A673 (cell line): ENCODE measurements at regions not wholly inside any gene's neighbourhood (a gene's known extent, or its start where the extent isn't known, plus 50 kb on each side); places are given as distances from the start of the nearest gene placed in this dataset.
"Not testable (repeated sequence)": the region's sequence is repeated elsewhere in the genome, so short reads cannot be mapped to it uniquely, and the experiment has no call there.

ENCODE experiments used
- BruUV-seq: library from RNA; stranded (reverse); fragments of 400-500 nt; replicated peaks from 2 replicates; lab custom pipeline; 2021; lab: Mats Ljungman, UMichigan
- CTCF ChIA-PET: fragments of 300-600 bp; sonication (Branson Sonifier 250); formaldehyde crosslinking; loops from one replicate; lab custom pipeline; 2022; ENCODE audit warnings: antibody characterized with exemption; lab: Charles Lee
- POLR2A ChIA-PET: fragments of 300-600 bp; sonication (Branson Sonifier 250); formaldehyde crosslinking; loops from one replicate; lab custom pipeline; 2022; ENCODE audit warnings: antibody characterized with exemption; ENCODE audit not compliant: low non-redundant PET; lab: Charles Lee
- DNase-seq: peaks from one replicate; pipeline ENCODE4 v3.0.0-alpha.2; 2015; ENCODE audit warnings: low spot score
- H3K27ac ChIP-seq: fragments of 200-600 bp; sonication (generic); 2 replicates; pipeline ENCODE4 v1.5.1; 2016; ENCODE audit warnings: mixed run types, low read depth, mild to moderate bottlenecking, mixed read lengths, antibody characterized with exemption, low read length; ENCODE audit not compliant: poor library complexity, severe bottlenecking
- H3K27me3 ChIP-seq: fragments of 200-600 bp; sonication (generic); replicated peaks from 2 replicates; pipeline ENCODE4 v1.6.1; 2017; ENCODE audit warnings: mixed run types, low read depth, mild to moderate bottlenecking, mixed read lengths, antibody characterized with exemption, low read length; ENCODE audit not compliant: insufficient read depth, poor library complexity
- H3K36me3 ChIP-seq: fragments of 200-600 bp; sonication (generic); 2 replicates; pipeline ENCODE4 v1.6.1; 2016; ENCODE audit warnings: mixed run types, mild to moderate bottlenecking, mixed read lengths, antibody characterized with exemption, low read length; ENCODE audit not compliant: insufficient read depth, poor library complexity, severe bottlenecking
- H3K4me1 ChIP-seq: fragments of 200-600 bp; sonication (generic); 2 replicates; pipeline ENCODE4 v1.6.1; 2017; ENCODE audit warnings: mixed run types, mild to moderate bottlenecking, mixed read lengths, antibody characterized with exemption, low read length; ENCODE audit not compliant: insufficient read depth, poor library complexity, severe bottlenecking
- H3K4me3 ChIP-seq: fragments of 200-600 bp; sonication (generic); 2 replicates; pipeline ENCODE4 v1.5.1; 2016; ENCODE audit warnings: low read depth, mixed run types, mild to moderate bottlenecking, mixed read lengths, low read length; ENCODE audit not compliant: poor library complexity, severe bottlenecking
- H3K9me3 ChIP-seq: fragments of 200-600 bp; sonication (generic); 2 replicates; pipeline ENCODE4 v1.6.1; 2016; ENCODE audit warnings: mixed run types, low read depth, mild to moderate bottlenecking, mixed read lengths, antibody characterized with exemption, low read length; ENCODE audit not compliant: poor library complexity, severe bottlenecking
- EZH2 ChIP-seq: fragments of 200-600 bp; sonication (generic); IDR thresholded peaks from 2 replicates; pipeline ENCODE4 v1.6.1; 2017; ENCODE audit warnings: borderline replicate concordance, low read depth, mild to moderate bottlenecking, mixed read lengths, antibody characterized with exemption, low read length; ENCODE audit not compliant: poor library complexity, severe bottlenecking
- intact Hi-C: fragments of 100-400 bp; cut with micrococcal nuclease; formaldehyde crosslinking; loops from one replicate; pipeline ENCODE4 v1.10.0; 2022; ENCODE audit not compliant: unreplicated experiment
- TF ChIP-seq, protein P1 (sequence below): fragments of 300-800, 200-600 bp; sonication (generic); conservative IDR thresholded peaks from 2 replicates; pipeline ENCODE4 v1.5.1; 2017; ENCODE audit warnings: low read depth, mild to moderate bottlenecking, antibody characterized with exemption, low read length, moderate library complexity, mixed read lengths

DNA sequence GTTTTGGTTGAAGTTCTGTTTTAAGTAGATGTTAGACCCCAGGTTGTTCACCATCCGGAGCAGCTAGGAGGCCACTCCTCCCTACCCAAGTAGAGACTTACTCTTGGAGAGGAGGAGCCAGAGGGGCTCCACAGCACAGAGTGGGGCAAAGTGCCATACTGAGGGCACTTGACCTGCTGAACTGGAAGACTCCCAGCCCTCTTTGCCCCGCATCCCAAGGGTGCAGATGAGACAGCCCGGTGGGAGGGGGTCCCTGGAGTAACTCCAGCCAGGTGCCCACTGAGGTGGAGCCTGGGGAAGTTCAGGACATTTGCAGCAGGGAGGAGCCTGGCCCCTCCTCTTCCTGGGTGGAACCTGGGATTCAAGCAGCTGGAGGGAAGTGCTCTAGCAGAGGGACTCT lies 102.1 kb upstream of the GPR6 start:
- DNase-seq = no peak
- H3K27ac ChIP-seq = no peak overlapping the region
- BruUV-seq = no TSS peak
- H3K27me3 ChIP-seq = no peaks in the 10 kb centered on the region
- intact Hi-C loops = no loop called here
- H3K4me1 ChIP-seq = no peaks in the 10 kb centered on the region
- no peak for TF ChIP-seq EZH2
- TF ChIP-seq, protein P1, sequence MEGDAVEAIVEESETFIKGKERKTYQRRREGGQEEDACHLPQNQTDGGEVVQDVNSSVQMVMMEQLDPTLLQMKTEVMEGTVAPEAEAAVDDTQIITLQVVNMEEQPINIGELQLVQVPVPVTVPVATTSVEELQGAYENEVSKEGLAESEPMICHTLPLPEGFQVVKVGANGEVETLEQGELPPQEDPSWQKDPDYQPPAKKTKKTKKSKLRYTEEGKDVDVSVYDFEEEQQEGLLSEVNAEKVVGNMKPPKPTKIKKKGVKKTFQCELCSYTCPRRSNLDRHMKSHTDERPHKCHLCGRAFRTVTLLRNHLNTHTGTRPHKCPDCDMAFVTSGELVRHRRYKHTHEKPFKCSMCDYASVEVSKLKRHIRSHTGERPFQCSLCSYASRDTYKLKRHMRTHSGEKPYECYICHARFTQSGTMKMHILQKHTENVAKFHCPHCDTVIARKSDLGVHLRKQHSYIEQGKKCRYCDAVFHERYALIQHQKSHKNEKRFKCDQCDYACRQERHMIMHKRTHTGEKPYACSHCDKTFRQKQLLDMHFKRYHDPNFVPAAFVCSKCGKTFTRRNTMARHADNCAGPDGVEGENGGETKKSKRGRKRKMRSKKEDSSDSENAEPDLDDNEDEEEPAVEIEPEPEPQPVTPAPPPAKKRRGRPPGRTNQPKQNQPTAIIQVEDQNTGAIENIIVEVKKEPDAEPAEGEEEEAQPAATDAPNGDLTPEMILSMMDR = no peak
- H3K4me3 ChIP-seq = no peak overlapping the region
- ChIA-PET CTCF (no interaction called here), POLR2A (no interaction called here)
- H3K36me3 ChIP-seq = no peaks in the 10 kb centered on the region
- H3K9me3 ChIP-seq = no peaks in the 10 kb centered on the region

DNA sequence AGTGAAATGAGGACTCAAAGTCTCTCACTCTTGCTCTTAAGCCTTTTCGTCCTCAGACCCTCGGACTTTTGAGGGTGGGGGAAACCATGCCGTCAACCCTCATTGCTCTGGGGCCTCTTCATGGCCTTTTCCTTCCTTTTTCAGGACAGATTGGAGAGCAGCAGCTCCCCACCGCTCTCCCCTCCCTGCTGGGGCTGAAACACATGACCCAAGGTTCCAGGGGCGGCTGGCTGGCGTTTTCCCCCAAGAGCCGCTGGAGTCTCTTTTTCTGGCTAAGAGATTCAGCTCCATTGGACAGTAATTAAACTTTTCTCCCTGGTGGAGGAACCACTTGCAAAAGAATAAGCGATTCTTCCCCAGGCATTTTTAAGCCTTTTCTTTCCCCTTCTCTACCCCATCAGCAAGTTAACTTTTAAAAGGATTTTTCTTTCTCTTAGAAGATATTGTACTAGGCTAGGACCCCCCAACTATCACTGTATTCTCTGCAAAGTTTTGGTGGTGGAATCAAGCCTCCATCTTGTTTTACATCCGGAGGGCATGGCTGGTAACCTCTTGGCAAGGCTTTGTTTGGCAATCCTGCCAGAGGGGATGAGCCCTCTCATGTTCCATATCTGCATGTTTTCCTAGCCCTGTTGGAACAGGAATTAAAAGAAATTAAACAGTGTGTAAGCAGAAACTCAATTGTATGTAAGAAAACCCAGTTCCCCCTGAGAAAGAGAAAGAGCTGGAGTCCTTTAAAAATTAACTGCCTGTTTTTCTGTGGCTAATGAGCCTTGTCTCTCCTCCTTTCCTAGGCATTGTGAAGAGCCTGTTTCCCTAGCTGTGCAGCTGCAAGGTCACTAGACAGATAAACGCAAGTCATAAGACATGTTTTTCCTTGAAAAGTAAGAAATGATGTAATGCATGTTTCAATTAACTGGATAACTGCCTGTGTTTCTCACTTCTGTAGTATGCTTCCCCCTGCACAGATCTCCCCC lies 100.8 kb upstream of the GPR6 start:
- Histone ChIP-seq H3K4me1 (no peaks in the 10 kb centered on the region), H3K27ac (no peak overlapping the region), H3K36me3 (no peaks in the 10 kb centered on the region), H3K9me3 (no peaks in the 10 kb centered on the region), H3K4me3 (no peak overlapping the region), H3K27me3 (no peaks in the 10 kb centered on the region)
- ChIA-PET CTCF (no interaction called here), POLR2A (interaction anchor here (0.6 kb wide), 1 partner anchor 125 kb away, joined by 3 read pairs; no protein-coding TSS in a partner anchor)
- BruUV-seq = no TSS peak
- TF ChIP-seq EZH2 = no peak
- DNase-seq = no peak
- intact Hi-C loops = no loop called here

DNA sequence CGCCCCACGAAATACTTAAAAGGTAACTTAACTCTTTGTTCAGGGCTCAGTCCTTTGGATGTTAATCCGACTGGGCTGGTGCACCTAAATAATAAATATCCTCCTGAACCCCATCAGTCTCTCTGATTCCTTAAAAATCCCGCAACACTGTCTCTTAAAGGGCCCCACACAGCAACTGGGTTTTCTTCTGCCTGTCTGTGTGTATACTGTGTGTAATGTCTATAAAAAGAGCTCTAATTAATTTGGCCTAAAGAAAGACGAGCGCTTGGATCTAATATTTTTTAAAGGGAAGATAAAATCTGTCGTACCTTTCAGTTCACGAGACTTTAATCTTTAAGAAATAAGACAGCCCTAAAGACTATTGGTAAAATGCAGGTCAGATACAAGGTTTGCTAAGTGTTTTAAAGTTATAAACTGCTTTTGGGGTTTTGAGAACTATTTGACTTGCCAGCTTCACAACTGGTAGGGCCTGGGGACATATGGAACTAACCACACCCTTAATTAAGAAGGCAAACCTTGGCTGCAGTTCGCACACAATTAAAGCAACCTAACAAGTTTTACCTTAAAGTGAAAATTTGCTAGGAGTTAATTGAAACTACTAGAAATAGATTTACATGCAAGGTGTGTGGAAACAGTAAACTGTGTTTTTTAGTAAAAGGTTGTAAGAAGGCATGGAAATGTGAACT lies 100.0 kb upstream of the GPR6 start:
- H3K27ac ChIP-seq, H3K9me3 ChIP-seq, H3K4me3 ChIP-seq, H3K4me1 ChIP-seq, BruUV-seq, H3K36me3 ChIP-seq, intact Hi-C loops, DNase-seq, CTCF ChIA-PET, H3K27me3 ChIP-seq: not testable (repeated sequence)
- POLR2A ChIA-PET = interaction anchor here (0.6 kb wide), 1 partner anchor 125 kb away, joined by 3 read pairs; no protein-coding TSS in a partner anchor

DNA sequence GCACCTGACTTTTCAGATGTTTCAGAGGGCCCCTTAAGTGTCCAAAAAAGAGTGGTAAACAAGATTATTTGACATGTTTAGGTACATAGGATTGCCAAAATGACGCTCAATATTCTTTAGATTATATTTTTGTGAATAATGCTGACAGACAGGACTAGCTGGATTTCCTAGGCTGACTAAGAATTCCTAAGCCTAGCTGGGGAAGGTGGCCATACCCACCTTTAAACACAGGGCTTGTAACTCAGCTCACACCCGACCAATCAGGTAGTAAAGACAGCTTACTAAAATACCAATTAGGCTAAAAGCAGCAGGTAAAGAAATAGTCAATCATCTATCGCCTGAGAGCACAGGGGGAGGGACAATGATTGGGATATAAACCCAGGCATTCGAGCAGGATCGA lies 99.0 kb upstream of the GPR6 start:
- DNase-seq, H3K4me1 ChIP-seq, CTCF ChIA-PET, POLR2A ChIA-PET, BruUV-seq, H3K9me3 ChIP-seq, H3K4me3 ChIP-seq, intact Hi-C loops, H3K27ac ChIP-seq, H3K36me3 ChIP-seq, H3K27me3 ChIP-seq: not testable (repeated sequence)
